ENCODE measurements at regions not wholly inside any gene's neighbourhood (a gene's known extent, or its start where the extent isn't known, plus 50 kb on each side); places are given as distances from the start of the nearest gene placed in this dataset.

GRCh38 chr1:201612645-201613044, 73.7 kb downstream of the NAV1 start:
- Histone ChIP-seq H3K14ac (ENCODE audit: insufficient read length) (no peak overlapping the region), H3K4me1 (replicated peaks in 1 of 4; ENCODE audit: control insufficient read depth in 3 of 4, insufficient read depth in 4 of 4, low read length in 3 of 4) (0 out of 7 replicates have a peak, but pooled peaks cover 0 to 3% (median 0%) of the 10 kb centered on the region in 4 experiments), H4K8ac (ENCODE audit: extremely low read depth, insufficient read depth, low read length) (no peak overlapping the region), H2BK20ac (ENCODE audit: low read length) (no peak overlapping the region), H3K27me3 (replicated peaks in 1 of 4; ENCODE audit: control insufficient read depth in 3 of 4, extremely low read depth in 1 of 4, insufficient read depth in 3 of 4, low read length in 3 of 4) (no peaks in the 10 kb centered on the region), H2AK5ac (ENCODE audit: low read depth, low read length) (no peak overlapping the region), H2BK5ac (ENCODE audit: low read depth, low read length) (no peak overlapping the region), H2BK12ac (ENCODE audit: low read depth, low read length) (no peak overlapping the region), H2BK15ac (ENCODE audit: low read length) (0 out of 2 replicates have a peak overlapping the region, but pooled peaks have one; percentile 20), H3K4me3 (ENCODE audit: extremely low read depth in 1 of 4, insufficient read depth in 2 of 4, low read depth in 3 of 4, low read length in 4 of 4) (no peak overlapping the region), H3K9me3 (ENCODE audit: insufficient read depth in 2 of 2, low read depth in 1 of 2, low read length in 1 of 2) (no peaks in the 10 kb centered on the region), H3K79me2 (ENCODE audit: control insufficient read depth in 1 of 2, insufficient read depth in 2 of 2, low read length in 2 of 2) (no peaks in the 10 kb centered on the region), H3K9ac (replicated peaks in 1 of 4; ENCODE audit: extremely low read depth in 1 of 4, low read depth in 3 of 4, low read length in 3 of 4) (0 out of 7 replicates have a peak overlapping the region, but pooled peaks of 1 of the 4 experiments have one; percentile 40), H3K23me2 (ENCODE audit: low read depth, low read length) (peaks cover 7% of the 10 kb centered on the region; the same call in 1 of the 2 replicates), H3K4me2 (ENCODE audit: insufficient read depth in 1 of 2, low read depth in 2 of 2, low read length in 2 of 2) (no peak overlapping the region), H3K56ac (replicated peaks; ENCODE audit: insufficient read length, low read depth, low read length) (no peak overlapping the region), H3K79me1 (ENCODE audit: low read depth, low read length) (no peaks in the 10 kb centered on the region), H4K20me1 (replicated peaks in 1 of 2; ENCODE audit: control insufficient read depth in 1 of 2, insufficient read depth in 2 of 2, low read length in 2 of 2) (peaks cover 0 to 1% of the 10 kb centered on the region in 2 experiments), H2AFZ (ENCODE audit: low read length) (no peak overlapping the region), H3K23ac (ENCODE audit: insufficient read length) (no peak overlapping the region), H4K91ac (replicated peaks; ENCODE audit: insufficient read length, low read length) (no peak overlapping the region), H3K27ac (ENCODE audit: low read depth, low read length) (no peak overlapping the region), H4K5ac (ENCODE audit: insufficient read length, low read depth, low read length) (no peak overlapping the region), H2BK120ac (replicated peaks; ENCODE audit: low read depth, low read length) (no peak overlapping the region), H3K4ac (replicated peaks; ENCODE audit: insufficient read length, low read depth, low read length) (no peak overlapping the region), H3K18ac (ENCODE audit: extremely low read depth, low read length) (no peak overlapping the region), H3K36me3 (ENCODE audit: control insufficient read depth in 2 of 4, insufficient read depth in 4 of 4, low read length in 3 of 4) (no peaks in the 10 kb centered on the region)
- DNase-seq (ENCODE audit: low read depth in 1 of 2, low spot score in 2 of 2) (no peak), FAIRE-seq (no peak)
- ChIA-PET CTCF (ENCODE audit: partially characterized antibody) (interaction anchor here (1.1 kb wide), 1 partner anchor 91 kb away, joined by 4 read pairs; no protein-coding TSS in a partner anchor), POLR2A (ENCODE audit: partially characterized antibody) (no interaction called here)
- 83% methylated on average over 4 of the region's 4 CpGs; no CpG with 5 or more reads in 1 of the 2 experiments for WGBS, 2 experiments (ENCODE audit: extremely low coverage in 1 of 2, insufficient coverage in 1 of 2, insufficient read length in 1 of 2, insufficient replicate concordance in 2 of 2, low coverage in 1 of 2, low lambda C conversion rate in 2 of 2, missing lambda C conversion rate in 1 of 2)
- no peak for TF ChIP-seq SRF (IDR thresholded peaks at IDR 0.05; ENCODE audit: low read depth, low read length)
- TF ChIP-seq SIX5 (IDR thresholded peaks at IDR 0.05; ENCODE audit: low read depth, low read length): no peak
- TF ChIP-seq SAP30 (IDR thresholded peaks at IDR 0.05; ENCODE audit: insufficient read depth, insufficient replicate concordance, low read length): no peak
- TF ChIP-seq SP4 (IDR thresholded peaks at IDR 0.05; ENCODE audit: low read length): no peak
- TF ChIP-seq TBP (IDR thresholded peaks at IDR 0.05; ENCODE audit: low read depth, low read length): no peak
- TF ChIP-seq SP2 (IDR thresholded peaks at IDR 0.05; ENCODE audit: low read length): no peak
- TF ChIP-seq ATF2 (IDR thresholded peaks at IDR 0.05; ENCODE audit: low read length): no peak

All from H1 (cell line).